Prostate gland (tissue), 2 donors: ENCODE measurements at regions not wholly inside any gene's neighbourhood (a gene's known extent, or its start where the extent isn't known, plus 50 kb on each side); places are given as distances from the start of the nearest gene placed in this dataset.

Experiments used
- POLR2A ChIP-seq: fragments of 450-650 bp; IDR thresholded peaks from one replicate; pipeline ENCODE4 v1.6.1; 2016; ENCODE audit warnings: antibody characterized with exemption, mild to moderate bottlenecking
- POLR2AphosphoS5 ChIP-seq: sonication (generic); formaldehyde crosslinking; IDR thresholded peaks from one replicate; pipeline ENCODE4 v1.6.1; 2017; ENCODE audit warnings: antibody characterized with exemption
- TF ChIP-seq, protein P1 (sequence below), 4 experiments: fragments of 200-600 bp in 2 of 4; fragments of 450-650 bp in 2 of 4; sonication (generic) in 2 of 4; IDR thresholded peaks; 1 replicate in 3 of 4; 2 replicates in 1 of 4; pipeline ENCODE4 v1.5.1; 2016 to 2019; ENCODE audit warnings: antibody characterized with exemption in 4 of 4, mild to moderate bottlenecking in 2 of 4, moderate library complexity in 2 of 4

DNA sequence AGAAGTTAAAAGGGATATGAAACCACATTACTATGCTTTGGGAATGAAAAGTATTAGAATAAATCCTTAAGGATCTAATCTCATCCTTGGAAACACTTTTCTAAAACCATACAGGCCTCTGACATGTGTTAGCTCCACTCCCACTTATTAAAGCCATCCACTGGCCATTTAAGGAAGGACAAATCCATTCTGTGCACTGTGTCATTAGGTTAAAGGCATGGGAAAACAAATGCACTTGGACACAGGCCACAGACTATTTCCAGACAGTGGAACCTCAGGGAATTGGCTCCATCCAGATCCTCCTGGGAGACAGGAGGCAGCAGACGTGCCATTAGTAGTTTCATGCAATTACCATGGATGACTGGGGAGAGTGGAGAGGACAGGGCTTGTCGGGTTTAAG, 454.9 kb downstream of the ENC1 start:
- TF ChIP-seq, protein P1, sequence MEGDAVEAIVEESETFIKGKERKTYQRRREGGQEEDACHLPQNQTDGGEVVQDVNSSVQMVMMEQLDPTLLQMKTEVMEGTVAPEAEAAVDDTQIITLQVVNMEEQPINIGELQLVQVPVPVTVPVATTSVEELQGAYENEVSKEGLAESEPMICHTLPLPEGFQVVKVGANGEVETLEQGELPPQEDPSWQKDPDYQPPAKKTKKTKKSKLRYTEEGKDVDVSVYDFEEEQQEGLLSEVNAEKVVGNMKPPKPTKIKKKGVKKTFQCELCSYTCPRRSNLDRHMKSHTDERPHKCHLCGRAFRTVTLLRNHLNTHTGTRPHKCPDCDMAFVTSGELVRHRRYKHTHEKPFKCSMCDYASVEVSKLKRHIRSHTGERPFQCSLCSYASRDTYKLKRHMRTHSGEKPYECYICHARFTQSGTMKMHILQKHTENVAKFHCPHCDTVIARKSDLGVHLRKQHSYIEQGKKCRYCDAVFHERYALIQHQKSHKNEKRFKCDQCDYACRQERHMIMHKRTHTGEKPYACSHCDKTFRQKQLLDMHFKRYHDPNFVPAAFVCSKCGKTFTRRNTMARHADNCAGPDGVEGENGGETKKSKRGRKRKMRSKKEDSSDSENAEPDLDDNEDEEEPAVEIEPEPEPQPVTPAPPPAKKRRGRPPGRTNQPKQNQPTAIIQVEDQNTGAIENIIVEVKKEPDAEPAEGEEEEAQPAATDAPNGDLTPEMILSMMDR (IDR thresholded peaks at IDR 0.05), result no peak
- TF ChIP-seq POLR2AphosphoS5 (peak; percentile 8), POLR2A (no peak)
